ENCODE measurements at regions not wholly inside any gene's neighbourhood (a gene's known extent, or its start where the extent isn't known, plus 50 kb on each side); places are given as distances from the start of the nearest gene placed in this dataset.
"Not testable (repeated sequence)": the region's sequence is repeated elsewhere in the genome, so short reads cannot be mapped to it uniquely, and the experiment has no call there.

GRCh38 chr3:95271395-95271794 lies 1208.5 kb downstream of the NSUN3 start:
- DNase-seq (ENCODE audit: low spot score): no peak

- no peak for DNase-seq (ENCODE audit: low spot score)
Observed at GRCh38 chr3:95272166-95272565, 1209.3 kb downstream of the NSUN3 start.

- no peak for DNase-seq (ENCODE audit: low spot score)
Observed at GRCh38 chr3:95272781-95273180, 1209.9 kb downstream of the NSUN3 start.

- no peak for DNase-seq (ENCODE audit: low spot score)
Observed at GRCh38 chr3:95277613-95278012, 1214.8 kb downstream of the NSUN3 start.

- DNase-seq (ENCODE audit: low spot score): no peak
Observed at GRCh38 chr3:95280711-95281352, 1218.0 kb downstream of the NSUN3 start.

- no peak for DNase-seq (ENCODE audit: low spot score)
Observed at GRCh38 chr3:95289295-95289694, 1226.4 kb downstream of the NSUN3 start.

GRCh38 chr3:95297581-95297980 lies 1234.7 kb downstream of the NSUN3 start:
- DNase-seq (ENCODE audit: low spot score): no peak

- DNase-seq (ENCODE audit: low spot score): no peak
Observed at GRCh38 chr3:95302044-95302443, 1239.2 kb downstream of the NSUN3 start.

GRCh38 chr3:95310560-95310959 lies 1247.7 kb downstream of the NSUN3 start:
- DNase-seq (ENCODE audit: low spot score): no peak

- DNase-seq (ENCODE audit: low spot score): no peak
Observed at GRCh38 chr3:95311272-95311671, 1248.4 kb downstream of the NSUN3 start.

GRCh38 chr3:95312650-95313049 lies 1249.8 kb downstream of the NSUN3 start:
- no peak for DNase-seq (ENCODE audit: low spot score)

GRCh38 chr3:95319921-95320494 lies 1257.1 kb downstream of the NSUN3 start:
- no peak for DNase-seq (ENCODE audit: low spot score)

GRCh38 chr3:95327478-95327877 lies 1264.6 kb downstream of the NSUN3 start:
- DNase-seq (ENCODE audit: low spot score): no peak

- no peak for DNase-seq (ENCODE audit: low spot score)
Observed at GRCh38 chr3:95333826-95334225, 1271.0 kb downstream of the NSUN3 start.

GRCh38 chr3:95334461-95334860 lies 1271.6 kb downstream of the NSUN3 start:
- DNase-seq (ENCODE audit: low spot score): no peak

- no peak for DNase-seq (ENCODE audit: low spot score)
Observed at GRCh38 chr3:95335517-95335916, 1272.7 kb downstream of the NSUN3 start.

- no peak for DNase-seq (ENCODE audit: low spot score)
Observed at GRCh38 chr3:95338446-95338845, 1275.6 kb downstream of the NSUN3 start.

- no peak for DNase-seq (ENCODE audit: low spot score)
Observed at GRCh38 chr3:95341314-95341713, 1278.5 kb downstream of the NSUN3 start.

- DNase-seq (ENCODE audit: low spot score): no peak
Observed at GRCh38 chr3:95343228-95343627, 1280.4 kb downstream of the NSUN3 start.

- no peak for DNase-seq (ENCODE audit: low spot score)
Observed at GRCh38 chr3:95343767-95344166, 1280.9 kb downstream of the NSUN3 start.

- not testable (repeated sequence) for DNase-seq (ENCODE audit: low spot score)
Observed at GRCh38 chr3:95347936-95348335, 1285.1 kb downstream of the NSUN3 start.

- no peak for DNase-seq (ENCODE audit: low spot score)
Observed at GRCh38 chr3:95348879-95349278, 1286.0 kb downstream of the NSUN3 start.

GRCh38 chr3:95350049-95350448 lies 1287.2 kb downstream of the NSUN3 start:
- no peak for DNase-seq (ENCODE audit: low spot score)

- no peak for DNase-seq (ENCODE audit: low spot score)
Observed at GRCh38 chr3:95351158-95351557, 1288.3 kb downstream of the NSUN3 start.
